ENCODE measurements at regions not wholly inside any gene's neighbourhood (a gene's known extent, or its start where the extent isn't known, plus 50 kb on each side); places are given as distances from the start of the nearest gene placed in this dataset.
"Not testable (repeated sequence)": the region's sequence is repeated elsewhere in the genome, so short reads cannot be mapped to it uniquely, and the experiment has no call there.

DNA sequence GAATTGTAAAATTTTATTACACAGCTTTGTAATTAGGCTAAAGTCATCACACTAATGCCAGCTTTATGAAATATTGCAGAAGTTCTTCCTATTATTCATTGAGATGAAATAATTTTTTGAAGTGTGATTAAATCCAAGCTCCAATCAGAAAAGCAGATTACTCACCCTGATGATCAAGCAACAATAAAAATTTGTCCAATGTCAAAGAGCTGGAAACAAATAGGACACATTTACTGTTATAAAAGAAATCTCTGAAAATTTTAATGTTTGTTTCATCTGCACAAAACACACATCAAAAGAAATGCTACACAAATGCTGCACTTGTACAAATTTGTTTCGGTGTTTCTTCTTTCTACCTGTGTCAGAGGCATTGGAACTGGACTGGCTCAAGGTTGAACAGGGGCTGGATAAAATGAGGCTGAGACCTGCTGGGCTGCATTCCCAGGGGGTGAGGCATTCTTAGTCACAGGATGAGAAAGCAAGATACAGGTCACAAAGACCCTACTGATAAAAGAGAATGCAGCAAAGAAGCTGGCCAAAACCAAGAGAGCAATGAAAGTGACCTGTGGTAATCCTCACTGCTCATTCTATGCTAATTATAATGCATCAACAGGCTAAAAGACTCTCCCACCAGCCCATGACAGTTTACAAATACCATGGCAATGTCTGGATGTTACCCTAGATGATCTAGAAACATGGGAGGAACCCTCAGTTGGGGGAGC, 78.3 kb downstream of the GASK1B start:
- Histone ChIP-seq H3K4me3 (replicated peaks; ENCODE audit: insufficient read depth, low read length) (no peak overlapping the region), H3K27ac (replicated peaks) (no peak overlapping the region), H3K27me3 (ENCODE audit: insufficient read depth, poor library complexity, severe bottlenecking) (no peaks in the 10 kb centered on the region)
- TF ChIP-seq SPI1 (IDR thresholded peaks at IDR 0.05; ENCODE audit: borderline replicate concordance, low read depth) (no peak), POLR2AphosphoS5 (IDR thresholded peaks at IDR 0.05; ENCODE audit: low read depth) (no peak), GABPA (IDR thresholded peaks at IDR 0.05; ENCODE audit: low read depth) (no peak)
- TF ChIP-seq, protein P1, sequence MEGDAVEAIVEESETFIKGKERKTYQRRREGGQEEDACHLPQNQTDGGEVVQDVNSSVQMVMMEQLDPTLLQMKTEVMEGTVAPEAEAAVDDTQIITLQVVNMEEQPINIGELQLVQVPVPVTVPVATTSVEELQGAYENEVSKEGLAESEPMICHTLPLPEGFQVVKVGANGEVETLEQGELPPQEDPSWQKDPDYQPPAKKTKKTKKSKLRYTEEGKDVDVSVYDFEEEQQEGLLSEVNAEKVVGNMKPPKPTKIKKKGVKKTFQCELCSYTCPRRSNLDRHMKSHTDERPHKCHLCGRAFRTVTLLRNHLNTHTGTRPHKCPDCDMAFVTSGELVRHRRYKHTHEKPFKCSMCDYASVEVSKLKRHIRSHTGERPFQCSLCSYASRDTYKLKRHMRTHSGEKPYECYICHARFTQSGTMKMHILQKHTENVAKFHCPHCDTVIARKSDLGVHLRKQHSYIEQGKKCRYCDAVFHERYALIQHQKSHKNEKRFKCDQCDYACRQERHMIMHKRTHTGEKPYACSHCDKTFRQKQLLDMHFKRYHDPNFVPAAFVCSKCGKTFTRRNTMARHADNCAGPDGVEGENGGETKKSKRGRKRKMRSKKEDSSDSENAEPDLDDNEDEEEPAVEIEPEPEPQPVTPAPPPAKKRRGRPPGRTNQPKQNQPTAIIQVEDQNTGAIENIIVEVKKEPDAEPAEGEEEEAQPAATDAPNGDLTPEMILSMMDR (IDR thresholded peaks at IDR 0.05; ENCODE audit: insufficient read depth, low read length), result no peak
- TF ChIP-seq, protein P2, sequence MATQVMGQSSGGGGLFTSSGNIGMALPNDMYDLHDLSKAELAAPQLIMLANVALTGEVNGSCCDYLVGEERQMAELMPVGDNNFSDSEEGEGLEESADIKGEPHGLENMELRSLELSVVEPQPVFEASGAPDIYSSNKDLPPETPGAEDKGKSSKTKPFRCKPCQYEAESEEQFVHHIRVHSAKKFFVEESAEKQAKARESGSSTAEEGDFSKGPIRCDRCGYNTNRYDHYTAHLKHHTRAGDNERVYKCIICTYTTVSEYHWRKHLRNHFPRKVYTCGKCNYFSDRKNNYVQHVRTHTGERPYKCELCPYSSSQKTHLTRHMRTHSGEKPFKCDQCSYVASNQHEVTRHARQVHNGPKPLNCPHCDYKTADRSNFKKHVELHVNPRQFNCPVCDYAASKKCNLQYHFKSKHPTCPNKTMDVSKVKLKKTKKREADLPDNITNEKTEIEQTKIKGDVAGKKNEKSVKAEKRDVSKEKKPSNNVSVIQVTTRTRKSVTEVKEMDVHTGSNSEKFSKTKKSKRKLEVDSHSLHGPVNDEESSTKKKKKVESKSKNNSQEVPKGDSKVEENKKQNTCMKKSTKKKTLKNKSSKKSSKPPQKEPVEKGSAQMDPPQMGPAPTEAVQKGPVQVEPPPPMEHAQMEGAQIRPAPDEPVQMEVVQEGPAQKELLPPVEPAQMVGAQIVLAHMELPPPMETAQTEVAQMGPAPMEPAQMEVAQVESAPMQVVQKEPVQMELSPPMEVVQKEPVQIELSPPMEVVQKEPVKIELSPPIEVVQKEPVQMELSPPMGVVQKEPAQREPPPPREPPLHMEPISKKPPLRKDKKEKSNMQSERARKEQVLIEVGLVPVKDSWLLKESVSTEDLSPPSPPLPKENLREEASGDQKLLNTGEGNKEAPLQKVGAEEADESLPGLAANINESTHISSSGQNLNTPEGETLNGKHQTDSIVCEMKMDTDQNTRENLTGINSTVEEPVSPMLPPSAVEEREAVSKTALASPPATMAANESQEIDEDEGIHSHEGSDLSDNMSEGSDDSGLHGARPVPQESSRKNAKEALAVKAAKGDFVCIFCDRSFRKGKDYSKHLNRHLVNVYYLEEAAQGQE (IDR thresholded peaks at IDR 0.05; ENCODE audit: insufficient replicate concordance, low read depth), result no peak
- DNase-seq (ENCODE audit: low read depth in 1 of 2, low spot score in 1 of 2), result no peak

DNA sequence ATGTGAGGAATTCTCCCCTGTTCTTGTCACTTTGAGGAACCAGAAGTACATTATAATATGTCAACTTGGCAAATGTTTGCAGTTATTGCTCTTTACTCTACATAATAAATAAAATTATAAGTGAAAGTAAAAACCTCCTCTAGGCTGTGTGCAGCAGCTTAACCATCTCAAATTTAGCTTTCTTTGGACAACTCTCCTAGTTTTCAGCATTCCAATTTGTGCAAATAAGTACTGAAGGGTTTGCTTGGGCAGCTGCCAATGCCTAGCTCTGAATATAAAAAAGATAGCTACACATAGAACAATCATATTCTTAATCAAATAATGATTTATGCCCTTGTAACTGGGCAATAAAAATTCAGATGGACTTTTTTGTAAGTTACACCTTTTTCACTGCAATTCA, 82.5 kb downstream of the GASK1B start:
- H3K4me3 ChIP-seq (replicated peaks; ENCODE audit: insufficient read depth, low read length), result no peak overlapping the region
- no peaks in the 10 kb centered on the region for H3K27me3 ChIP-seq (ENCODE audit: insufficient read depth, poor library complexity, severe bottlenecking)
- H3K27ac ChIP-seq (replicated peaks), result no peak overlapping the region
- DNase-seq (ENCODE audit: low read depth in 1 of 2, low spot score in 1 of 2), result no peak
- TF ChIP-seq SPI1 (IDR thresholded peaks at IDR 0.05; ENCODE audit: borderline replicate concordance, low read depth), result no peak
- TF ChIP-seq, protein P1 (IDR thresholded peaks at IDR 0.05; ENCODE audit: insufficient read depth, low read length), result no peak
- TF ChIP-seq GABPA (IDR thresholded peaks at IDR 0.05; ENCODE audit: low read depth), result no peak
- TF ChIP-seq POLR2AphosphoS5 (IDR thresholded peaks at IDR 0.05; ENCODE audit: low read depth), result no peak
- TF ChIP-seq, protein P2 (IDR thresholded peaks at IDR 0.05; ENCODE audit: insufficient replicate concordance, low read depth), result no peak

DNA sequence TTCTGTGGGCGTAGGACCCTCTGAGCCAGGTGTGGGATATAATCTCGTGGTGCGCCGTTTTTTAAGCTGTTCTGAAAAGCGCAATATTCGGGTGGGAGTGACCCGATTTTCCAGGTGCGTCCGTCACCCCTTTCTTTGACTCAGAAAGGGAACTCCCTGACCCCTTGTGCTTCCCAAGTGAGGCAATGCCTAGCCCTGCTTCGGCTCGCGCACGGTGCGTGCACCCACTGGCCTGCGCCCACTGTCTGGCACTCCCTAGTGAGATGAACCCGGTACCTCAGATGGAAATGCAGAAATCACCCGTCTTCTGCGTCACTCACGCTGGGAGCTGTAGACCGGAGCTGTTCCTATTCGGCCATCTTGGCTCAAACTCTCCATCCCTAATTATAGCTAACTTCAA, 82.9 kb downstream of the GASK1B start:
- H3K27me3 ChIP-seq (ENCODE audit: insufficient read depth, poor library complexity, severe bottlenecking); H3K4me3 ChIP-seq (replicated peaks; ENCODE audit: insufficient read depth, low read length); DNase-seq (ENCODE audit: low read depth in 1 of 2, low spot score in 1 of 2); H3K27ac ChIP-seq (replicated peaks): not testable (repeated sequence)

DNA sequence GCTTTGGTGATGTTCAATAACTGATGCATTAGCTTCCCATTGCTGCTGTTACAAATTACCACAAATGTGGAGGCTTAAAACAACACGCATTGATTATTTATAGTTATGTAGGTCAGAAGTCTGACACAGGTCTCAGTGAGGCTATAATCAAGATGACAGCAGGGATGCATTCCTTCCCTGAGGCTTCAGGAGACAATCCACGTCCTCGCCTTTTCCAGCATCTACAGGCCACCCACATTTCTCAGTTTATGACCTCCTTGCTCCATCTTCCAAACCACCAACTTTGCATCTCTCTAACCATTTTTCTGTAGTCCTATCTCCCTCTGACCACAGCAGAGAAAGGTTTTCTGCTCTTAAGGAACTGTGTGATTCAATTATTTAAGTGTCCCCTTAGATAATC, 92.5 kb downstream of the GASK1B start:
- no peak overlapping the region for H3K4me3 ChIP-seq (replicated peaks; ENCODE audit: insufficient read depth, low read length)
- no peak overlapping the region for H3K27ac ChIP-seq (replicated peaks)
- TF ChIP-seq, protein P2 (IDR thresholded peaks at IDR 0.05; ENCODE audit: insufficient replicate concordance, low read depth), result no peak
- TF ChIP-seq, protein P1 (IDR thresholded peaks at IDR 0.05; ENCODE audit: insufficient read depth, low read length), result no peak
- TF ChIP-seq POLR2AphosphoS5 (IDR thresholded peaks at IDR 0.05; ENCODE audit: low read depth) (no peak), SPI1 (IDR thresholded peaks at IDR 0.05; ENCODE audit: borderline replicate concordance, low read depth) (no peak), GABPA (IDR thresholded peaks at IDR 0.05; ENCODE audit: low read depth) (no peak)
- H3K27me3 ChIP-seq (ENCODE audit: insufficient read depth, poor library complexity, severe bottlenecking), result no peaks in the 10 kb centered on the region
- DNase-seq (ENCODE audit: low read depth in 1 of 2, low spot score in 1 of 2), result no peak

All from HL-60 (cell line).